B cell (primary cell): ENCODE measurements at regions not wholly inside any gene's neighbourhood (a gene's known extent, or its start where the extent isn't known, plus 50 kb on each side); places are given as distances from the start of the nearest gene placed in this dataset.

ENCODE experiments used
- ATAC-seq: fragments of 200-7000 bp; cut with Tn5 transposase; one replicate; pipeline ENCODE4 v1.10.0; 2021; ENCODE audit warnings: low read depth, mild to moderate bottlenecking, moderate number of reproducible peaks, moderate library complexity
- CTCF ChIA-PET: fragments of 350-600 bp; sonication (Branson Sonifier 250); formaldehyde crosslinking; loops from one replicate; lab custom pipeline; 2021; ENCODE audit warnings: antibody characterized with exemption, inconsistent platforms; lab: Charles Lee
- POLR2A ChIA-PET: fragments of 350-600 bp; sonication (Branson Sonifier 250); formaldehyde crosslinking; loops from one replicate; lab custom pipeline; 2021; ENCODE audit warnings: antibody characterized with exemption; lab: Charles Lee
- DNase-seq: peaks from one replicate; pipeline ENCODE4 v3.0.0; 2013
- H2AFZ ChIP-seq: 2 replicates; pipeline ENCODE4 v1.6.1; 2012; ENCODE audit warnings: mild to moderate bottlenecking, low read depth, low read length; ENCODE audit not compliant: insufficient read depth, poor library complexity, severe bottlenecking
- H3K27ac ChIP-seq, 2 donors: 1 replicate in 1 of 2; 2 replicates in 1 of 2; pipeline ENCODE4 v1.5.1; 2012 to 2013; ENCODE audit warnings: low read length in 2 of 2, mild to moderate bottlenecking in 2 of 2, moderate library complexity in 1 of 2
- H3K27me3 ChIP-seq, 4 experiments: fragments of 200-600 bp in 1 of 4; sonication (generic) in 1 of 4; replicated peaks in 1 of 4; 1 replicate in 2 of 4; 2 replicates in 2 of 4; pipeline versions ENCODE4 v1.6.1 to v1.7.0; 2013 to 2016; ENCODE audit warnings: low read length in 3 of 4, mild to moderate bottlenecking in 2 of 4, mixed read lengths in 1 of 4, moderate library complexity in 1 of 4; ENCODE audit not compliant: insufficient read depth in 4 of 4, control insufficient read depth in 3 of 4; ENCODE audit errors: control extremely low read depth in 1 of 4
- H3K36me3 ChIP-seq, 2 experiments: replicated peaks in 1 of 2; 1 replicate in 1 of 2; 2 replicates in 1 of 2; pipeline versions ENCODE4 v1.6.1 to v1.7.1; 2013; ENCODE audit warnings: low read length in 1 of 2; ENCODE audit not compliant: insufficient read depth in 2 of 2, control insufficient read depth in 1 of 2; ENCODE audit errors: control extremely low read depth in 1 of 2, extremely low read depth in 1 of 2
- H3K4me1 ChIP-seq, 2 donors: fragments of 200-600 bp in 1 of 2; sonication (generic) in 1 of 2; 1 replicate in 1 of 2; 2 replicates in 1 of 2; pipeline versions ENCODE4 v1.5.1 to v1.6.1; 2013 to 2017; ENCODE audit warnings: low read length in 2 of 2; ENCODE audit not compliant: control insufficient read depth in 2 of 2, insufficient read depth in 2 of 2
- H3K4me2 ChIP-seq: replicated peaks from 2 replicates; pipeline ENCODE3; 2012; ENCODE audit warnings: mild to moderate bottlenecking, low read depth, low read length; ENCODE audit not compliant: poor library complexity, severe bottlenecking
- H3K4me3 ChIP-seq, 5 experiments: fragments of 200-600 bp in 1 of 5; sonication (generic) in 1 of 5; 1 replicate in 3 of 5; 2 replicates in 2 of 5; pipeline versions ENCODE4 v1.5.1 to v1.7.0; 2011 to 2016; ENCODE audit warnings: low read length in 4 of 5, mild to moderate bottlenecking in 4 of 5, low read depth in 2 of 5, control low read depth in 1 of 5, moderate library complexity in 1 of 5; ENCODE audit not compliant: insufficient read depth in 1 of 5; ENCODE audit errors: control extremely low read depth in 1 of 5, extremely low read depth in 1 of 5
- H3K79me2 ChIP-seq: fragments of 200-600 bp; sonication (generic); one replicate; pipeline ENCODE4 v1.6.0; 2016; ENCODE audit warnings: low read length; ENCODE audit not compliant: control insufficient read depth, insufficient read depth
- H3K9ac ChIP-seq: fragments of 200-600 bp; sonication (generic); 2 replicates; pipeline ENCODE4 v1.6.1; 2017; ENCODE audit warnings: mild to moderate bottlenecking, low read length, moderate library complexity
- H3K9me3 ChIP-seq, 3 donors: one replicate each; pipeline versions ENCODE4 v1.6.1 to v1.7.1; 2013; ENCODE audit warnings: low read length in 2 of 3; ENCODE audit not compliant: control insufficient read depth in 2 of 3, insufficient read depth in 1 of 3; ENCODE audit errors: control extremely low read depth in 1 of 3
- H4K20me1 ChIP-seq: 2 replicates; pipeline ENCODE4 v1.6.0; 2012; ENCODE audit warnings: mild to moderate bottlenecking, low read length; ENCODE audit not compliant: insufficient read depth, control insufficient read depth, poor library complexity, severe bottlenecking
- H3K27ac Mint-ChIP-seq: one replicate; pipeline ENCODE4 v1.8.0; 2021; ENCODE audit warnings: mixed read lengths
- H3K27me3 Mint-ChIP-seq: one replicate; pipeline ENCODE4 v1.8.0; 2021; ENCODE audit warnings: mixed read lengths
- H3K4me1 Mint-ChIP-seq: one replicate; pipeline ENCODE4 v1.8.0; 2021; ENCODE audit warnings: mixed read lengths
- H3K4me3 Mint-ChIP-seq: one replicate; pipeline ENCODE4 v1.8.0; 2021; ENCODE audit warnings: mixed read lengths
- H3K9me3 Mint-ChIP-seq: one replicate; pipeline ENCODE4 v1.8.0; 2022; ENCODE audit warnings: mixed read lengths; ENCODE audit not compliant: insufficient read depth
- CTCF ChIP-seq: fragments of 200-600 bp; IDR thresholded peaks from one replicate; pipeline ENCODE4 v1.8.0; 2022; ENCODE audit warnings: antibody characterized with exemption, mild to moderate bottlenecking
- EZH2 ChIP-seq: IDR thresholded peaks from 2 replicates; pipeline ENCODE4 v1.6.1; 2012; ENCODE audit warnings: borderline replicate concordance, low read depth, mild to moderate bottlenecking, moderate library complexity, low read length; ENCODE audit not compliant: insufficient read depth, poor library complexity, severe bottlenecking
- WGBS: methylation state at CpG from one replicate; pipeline ENCODE4 v1.1.5; 2013; ENCODE audit warnings: missing lambda C conversion rate; ENCODE audit not compliant: insufficient coverage; 5-methylcytosine and 5-hydroxymethylcytosine counted together
- intact Hi-C: fragments of 100-400 bp; cut with micrococcal nuclease; formaldehyde crosslinking; loops from one replicate; pipeline ENCODE4 v1.10.0; 2022

GRCh38 chr4:145280541-145280940 is 100.2 kb upstream of the OTUD4 start:
- POLR2A ChIA-PET: no interaction called here
- no CpG with 5 or more reads among the region's 3 CpGs for WGBS

More at GRCh38 chr4:145280541-145280940, 100.2 kb upstream of the OTUD4 start:
- H3K4me1 Mint-ChIP-seq: no peaks in the 10 kb centered on the region
- no peak overlapping the region for H2AFZ ChIP-seq
- TF ChIP-seq CTCF (no peak), EZH2 (no peak)
- H3K4me1 ChIP-seq: no peaks in the 10 kb centered on the region
- no peaks in the 10 kb centered on the region for H3K9me3 Mint-ChIP-seq
- no peak overlapping the region for H3K9ac ChIP-seq
- H3K36me3 ChIP-seq: no peaks in the 10 kb centered on the region
- no peaks in the 10 kb centered on the region for H3K79me2 ChIP-seq
- H3K9me3 ChIP-seq: no peaks in the 10 kb centered on the region
- no peaks in the 10 kb centered on the region for H4K20me1 ChIP-seq
- DNase-seq: no peak
- H3K27ac ChIP-seq: no peak overlapping the region
- no peak for ATAC-seq
- no peaks in the 10 kb centered on the region for H3K27me3 ChIP-seq
- peaks cover 17% of the 10 kb centered on the region for H3K27me3 Mint-ChIP-seq
- H3K27ac Mint-ChIP-seq: no peak overlapping the region
- no peak overlapping the region for H3K4me2 ChIP-seq
- no peak overlapping the region for H3K4me3 ChIP-seq
- CTCF ChIA-PET: no interaction called here
- intact Hi-C loops: no loop called here
- H3K4me3 Mint-ChIP-seq: no peak overlapping the region
